H1 (cell line): ENCODE measurements at regions not wholly inside any gene's neighbourhood (a gene's known extent, or its start where the extent isn't known, plus 50 kb on each side); places are given as distances from the start of the nearest gene placed in this dataset.

ENCODE experiments used
- CTCF ChIP-seq, 3 experiments: IDR thresholded peaks; 1 replicate in 2 of 3; 2 replicates in 1 of 3; pipeline versions ENCODE4 v1.5.1 to v1.6.1; 2011; ENCODE audit warnings: low read length in 3 of 3, mild to moderate bottlenecking in 3 of 3, inconsistent platforms in 2 of 3, low read depth in 1 of 3, moderate library complexity in 1 of 3; ENCODE audit not compliant: insufficient read depth in 1 of 3; ENCODE audit errors: control extremely low read depth in 1 of 3
- EZH2 ChIP-seq: fragments of 200-600 bp; sonication (generic); IDR thresholded peaks from 2 replicates; pipeline ENCODE4 v1.7.1; 2012; ENCODE audit warnings: low read depth, mild to moderate bottlenecking, moderate library complexity, low read length, inconsistent platforms; ENCODE audit not compliant: severe bottlenecking
- PHF8 ChIP-seq: fragments of 200-600 bp; sonication (generic); conservative IDR thresholded peaks from 2 replicates; pipeline ENCODE4 v1.7.1; 2012; ENCODE audit warnings: low read depth, mild to moderate bottlenecking, inconsistent platforms, low read length, moderate library complexity
- POLR2A ChIP-seq, 2 experiments: IDR thresholded peaks; 1 replicate in 1 of 2; 2 replicates in 1 of 2; pipeline ENCODE4 v1.6.1; 2011; ENCODE audit warnings: low read depth in 2 of 2, low read length in 2 of 2, mild to moderate bottlenecking in 2 of 2; ENCODE audit errors: control extremely low read depth in 1 of 2
- RAD21 ChIP-seq, 2 experiments: IDR thresholded peaks in 1 of 2; conservative IDR thresholded peaks in 1 of 2; 2 replicates each; pipeline ENCODE4 v1.6.1; 2011; ENCODE audit warnings: low read depth in 2 of 2, low read length in 2 of 2, improper control_type of control experiment in 1 of 2, inconsistent platforms in 1 of 2, mild to moderate bottlenecking in 1 of 2, moderate library complexity in 1 of 2
- RFX5 ChIP-seq: IDR thresholded peaks from 2 replicates; pipeline ENCODE4 v1.6.1; 2011; ENCODE audit warnings: low read depth, low read length, improper control_type of control experiment, borderline replicate concordance
- RNF2 ChIP-seq: fragments of 200-900, 300-1000 bp; sonication (generic); IDR thresholded peaks from 2 replicates; pipeline ENCODE4 v1.7.1; 2016; ENCODE audit warnings: borderline replicate concordance, low read depth, mild to moderate bottlenecking, antibody characterized with exemption, low read length; ENCODE audit not compliant: poor library complexity, severe bottlenecking; ENCODE audit errors: missing control alignments
- ZNF274 ChIP-seq: IDR thresholded peaks from 2 replicates; pipeline ENCODE4 v1.7.0; 2012; ENCODE audit warnings: low read length, borderline replicate concordance; ENCODE audit errors: extremely low read depth

- TF ChIP-seq EZH2 (no peak), RAD21 (IDR thresholded peaks at IDR 0.05 in 1 of 2, conservative IDR thresholded peaks at IDR 0.05 in 1 of 2; ENCODE audit: low read depth in 2 of 2, low read length in 2 of 2) (no peak), RFX5 (no peak), PHF8 (no peak), CTCF (IDR thresholded peaks at IDR 0.05; ENCODE audit: control extremely low read depth in 1 of 3, insufficient read depth in 1 of 3, low read depth in 1 of 3, low read length in 3 of 3) (no peak), RNF2 (no peak), POLR2A (IDR thresholded peaks at IDR 0.05; ENCODE audit: control extremely low read depth in 1 of 2, low read depth in 2 of 2, low read length in 2 of 2) (no peak), ZNF274 (no peak)
Measured at GRCh38 chr10:131024259-131025131, 287.0 kb downstream of the TCERG1L start.
